Neural crest cell (in vitro differentiated cells): ENCODE measurements at regions not wholly inside any gene's neighbourhood (a gene's known extent, or its start where the extent isn't known, plus 50 kb on each side); places are given as distances from the start of the nearest gene placed in this dataset.

Experiments used
- DNase-seq: peaks from one replicate; pipeline ENCODE4 v3.0.0; 2021; ENCODE audit warnings: low read depth, mixed read lengths, low spot score
- H3K27ac Mint-ChIP-seq: one replicate; pipeline ENCODE4 v1.8.0; 2021; ENCODE audit warnings: mild to moderate bottlenecking, mixed read lengths; ENCODE audit not compliant: unreplicated experiment
- H3K27me3 Mint-ChIP-seq: 2 replicates; pipeline ENCODE4 v1.8.0; 2021; ENCODE audit warnings: low read depth, mild to moderate bottlenecking, mixed read lengths
- H3K36me3 Mint-ChIP-seq: 2 replicates; pipeline ENCODE4 v1.8.0; 2021; ENCODE audit warnings: low read depth, mild to moderate bottlenecking, mixed read lengths
- H3K4me1 Mint-ChIP-seq: 2 replicates; pipeline ENCODE4 v1.8.0; 2021; ENCODE audit warnings: mixed read lengths
- H3K4me3 Mint-ChIP-seq: one replicate; pipeline ENCODE4 v1.8.0; 2021; ENCODE audit warnings: mild to moderate bottlenecking, mixed read lengths
- H3K9me3 Mint-ChIP-seq: 2 replicates; pipeline ENCODE4 v1.8.0; 2021; ENCODE audit warnings: mixed read lengths
- CTCF ChIP-seq: fragments of 200-600 bp; sonication (generic); conservative IDR thresholded peaks from 2 replicates; pipeline ENCODE4 v1.5.0; 2021; ENCODE audit warnings: antibody characterized with exemption, mild to moderate bottlenecking

- Mint-ChIP-seq H3K4me1 (no peaks in the 10 kb centered on the region), H3K36me3 (no peaks in the 10 kb centered on the region), H3K27me3 (peaks cover 56% of the 10 kb centered on the region)
Measured at GRCh38 chr2:44850016-44850415, 91.5 kb upstream of the SIX3 start.

DNA sequence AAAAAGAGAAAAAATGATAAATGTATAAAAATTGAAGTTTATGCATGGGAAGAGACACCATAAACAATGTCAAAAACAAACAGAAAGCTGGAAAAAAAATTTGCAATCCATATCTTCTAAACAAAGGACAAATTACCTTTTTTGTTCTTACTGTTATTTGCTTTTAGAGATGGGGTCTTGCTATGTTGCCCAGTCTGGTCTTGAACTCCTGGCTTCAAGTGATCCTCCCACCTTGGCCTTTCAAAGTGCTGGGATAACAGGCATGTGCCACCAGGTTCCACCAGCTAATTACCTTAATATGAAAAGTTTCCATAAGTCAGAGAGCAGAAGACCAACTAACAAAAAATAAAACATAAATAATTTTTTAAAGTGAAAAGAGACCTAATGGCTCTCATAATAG is 90.0 kb upstream of the SIX3 start:
- no peak for TF ChIP-seq CTCF
- H3K4me3 Mint-ChIP-seq, result no peak overlapping the region
- no peaks in the 10 kb centered on the region for H3K9me3 Mint-ChIP-seq
- no peaks in the 10 kb centered on the region for H3K4me1 Mint-ChIP-seq
- H3K27me3 Mint-ChIP-seq, result peaks cover 61% of the 10 kb centered on the region
- no peaks in the 10 kb centered on the region for H3K36me3 Mint-ChIP-seq
- no peak overlapping the region for H3K27ac Mint-ChIP-seq
- DNase-seq, result no peak

More at GRCh38 chr2:44850016-44850415, 91.5 kb upstream of the SIX3 start:
- H3K9me3 Mint-ChIP-seq, result no peaks in the 10 kb centered on the region
- DNase-seq, result no peak
- no peak overlapping the region for H3K4me3 Mint-ChIP-seq
- TF ChIP-seq CTCF, result no peak
- no peak overlapping the region for H3K27ac Mint-ChIP-seq

GRCh38 chr2:44852594-44852993 is 88.9 kb upstream of the SIX3 start:
- H3K4me1 Mint-ChIP-seq, result no peaks in the 10 kb centered on the region
- no peak overlapping the region for H3K27ac Mint-ChIP-seq
- H3K9me3 Mint-ChIP-seq, result no peaks in the 10 kb centered on the region
- no peak overlapping the region for H3K4me3 Mint-ChIP-seq
- no peak for TF ChIP-seq CTCF
- H3K36me3 Mint-ChIP-seq, result no peaks in the 10 kb centered on the region
- H3K27me3 Mint-ChIP-seq, result peaks cover 67% of the 10 kb centered on the region
- no peak for DNase-seq

DNA sequence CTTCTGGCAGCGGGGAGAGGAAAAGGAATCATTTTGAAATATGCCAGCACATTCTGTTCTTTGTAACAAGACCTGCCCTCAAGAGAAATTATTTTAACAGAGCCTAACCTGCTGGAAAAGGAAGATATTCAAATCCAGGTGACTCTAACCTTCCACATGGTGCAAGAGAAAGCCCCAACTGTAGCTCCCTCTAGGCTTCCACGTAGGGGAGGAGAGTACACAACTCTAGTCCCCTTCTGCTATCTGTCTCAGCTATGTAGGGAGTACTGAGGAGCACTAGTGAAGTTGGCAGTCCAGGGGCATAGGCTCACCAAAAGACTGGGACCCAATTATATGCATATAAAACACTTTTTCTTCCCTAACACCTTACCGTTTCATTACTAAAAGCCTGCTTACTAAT is 82.2 kb upstream of the SIX3 start:
- TF ChIP-seq CTCF, result no peak
- peaks cover 66% of the 10 kb centered on the region for H3K27me3 Mint-ChIP-seq
- no peak for DNase-seq

DNA sequence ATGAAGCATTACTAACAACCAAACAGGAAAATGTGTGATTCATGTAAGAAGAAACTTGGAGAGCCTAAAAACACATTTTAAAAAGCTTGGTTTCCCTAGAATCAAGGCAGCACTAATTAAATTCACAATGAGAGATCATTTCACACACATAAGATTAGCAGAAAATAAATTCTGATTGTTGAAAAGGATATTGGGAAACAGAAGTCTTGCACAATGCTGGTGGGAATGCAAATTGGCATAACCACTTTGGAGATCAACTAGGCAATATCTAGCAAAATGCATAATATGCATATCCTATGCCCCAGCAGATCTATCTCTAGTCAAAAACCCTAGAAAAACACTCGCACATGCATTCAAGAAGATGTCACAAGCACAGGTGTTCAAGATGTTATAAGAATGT is 75.3 kb upstream of the SIX3 start:
- Mint-ChIP-seq H3K4me1 (no peaks in the 10 kb centered on the region), H3K36me3 (no peaks in the 10 kb centered on the region), H3K27ac (no peak overlapping the region), H3K4me3 (no peak overlapping the region), H3K27me3 (peaks cover 71% of the 10 kb centered on the region), H3K9me3 (no peaks in the 10 kb centered on the region)
- no peak for TF ChIP-seq CTCF
- no peak for DNase-seq

More for the DNA sequence above, 82.2 kb upstream of the SIX3 start:
- Mint-ChIP-seq H3K27ac (no peak overlapping the region), H3K36me3 (no peaks in the 10 kb centered on the region), H3K4me1 (no peaks in the 10 kb centered on the region), H3K9me3 (peaks cover 3% of the 10 kb centered on the region), H3K4me3 (no peak overlapping the region)

DNA sequence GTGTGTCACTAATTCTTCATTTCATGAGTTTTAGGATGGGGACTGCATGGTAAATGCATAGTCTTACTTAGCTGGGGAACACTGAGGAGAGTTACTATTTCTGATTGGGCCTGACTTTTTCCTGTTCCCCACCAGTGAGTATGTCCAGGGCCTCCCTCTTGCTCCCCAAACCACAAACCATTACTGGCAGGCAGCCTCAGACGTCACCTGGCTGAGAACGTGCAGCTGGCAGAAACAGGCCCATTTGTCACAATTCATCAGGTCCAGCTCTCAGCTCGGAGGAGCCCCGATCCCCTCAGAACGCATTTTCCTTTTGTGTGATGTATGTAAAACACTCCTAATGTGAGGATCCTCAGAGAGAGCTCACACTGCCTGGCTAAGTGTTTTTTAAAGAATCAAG is 71.7 kb upstream of the SIX3 start:
- no peaks in the 10 kb centered on the region for H3K36me3 Mint-ChIP-seq
- H3K27ac Mint-ChIP-seq, result no peak overlapping the region
- TF ChIP-seq CTCF, result no peak
- peaks cover 48% of the 10 kb centered on the region for H3K27me3 Mint-ChIP-seq
- no peak for DNase-seq
- H3K4me1 Mint-ChIP-seq, result no peaks in the 10 kb centered on the region
- H3K4me3 Mint-ChIP-seq, result no peak overlapping the region
- H3K9me3 Mint-ChIP-seq, result no peaks in the 10 kb centered on the region
